Amniotic stem cell (primary cell): ENCODE measurements at regions not wholly inside any gene's neighbourhood (a gene's known extent, or its start where the extent isn't known, plus 50 kb on each side); places are given as distances from the start of the nearest gene placed in this dataset.

Experiments
- DNase-seq: peaks from one replicate; lab custom pipeline; 2025; lab: John Stamatoyannopoulos, UW

DNA sequence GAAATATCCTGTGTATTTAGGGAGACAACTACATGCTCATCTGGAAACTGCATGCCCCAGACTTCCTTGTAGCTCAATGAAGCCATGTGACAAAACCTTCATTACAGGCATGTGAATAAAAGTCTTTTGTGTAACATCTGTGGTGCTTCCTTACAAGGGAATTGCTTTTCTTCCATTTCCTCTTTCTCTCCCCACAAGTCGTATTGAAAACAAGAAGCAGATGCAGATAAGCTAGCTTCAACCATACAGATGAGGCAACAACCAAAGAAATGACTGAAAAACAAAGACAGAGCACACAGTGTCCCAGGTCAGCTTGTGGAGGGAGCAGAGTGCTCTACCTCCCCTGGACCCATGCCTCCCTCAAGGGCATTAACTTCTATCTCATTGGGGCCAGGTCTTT, 115.8 kb upstream of the INPP4B start:
- DNase-seq: no peak

GRCh38 chr4:142974328-142974727, 128.2 kb upstream of the INPP4B start:
- no peak for DNase-seq

DNA sequence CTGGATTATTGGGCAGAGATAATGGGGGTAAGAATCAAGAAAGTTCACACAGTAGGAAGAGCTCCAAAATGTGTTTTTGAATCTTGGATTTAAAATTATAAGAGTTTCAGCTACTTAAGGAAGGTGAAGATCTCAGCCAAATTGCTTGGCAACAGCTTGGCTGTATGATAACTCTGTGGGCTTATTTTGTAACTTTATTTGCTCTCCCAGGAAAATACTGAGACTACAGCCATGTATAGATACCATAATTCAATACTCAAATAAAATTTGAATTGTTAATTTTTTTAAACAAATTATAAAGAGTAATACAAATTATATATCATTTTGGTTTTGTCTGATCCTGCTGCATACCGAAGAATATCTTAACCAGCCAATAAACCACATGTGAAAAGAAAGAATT, 129.5 kb upstream of the INPP4B start:
- DNase-seq: no peak

DNA sequence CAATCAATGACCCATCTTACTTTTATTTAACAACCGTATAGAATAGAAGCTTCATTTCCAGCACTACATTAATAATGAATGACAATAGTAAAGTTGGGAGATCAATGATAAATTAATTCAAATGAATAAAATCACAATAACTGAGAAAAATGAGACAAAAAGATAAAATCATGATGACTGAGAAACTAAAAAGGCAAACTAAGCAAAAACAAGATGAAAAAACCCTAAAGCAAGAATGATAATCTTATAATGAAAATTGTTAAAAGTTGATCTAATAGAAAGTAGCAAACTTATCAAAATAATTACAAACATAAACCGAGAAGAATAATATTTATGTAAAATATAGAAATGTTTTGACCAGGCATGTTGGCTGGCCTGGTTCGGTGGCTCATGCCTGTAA, 130.4 kb upstream of the INPP4B start:
- DNase-seq: no peak

DNA sequence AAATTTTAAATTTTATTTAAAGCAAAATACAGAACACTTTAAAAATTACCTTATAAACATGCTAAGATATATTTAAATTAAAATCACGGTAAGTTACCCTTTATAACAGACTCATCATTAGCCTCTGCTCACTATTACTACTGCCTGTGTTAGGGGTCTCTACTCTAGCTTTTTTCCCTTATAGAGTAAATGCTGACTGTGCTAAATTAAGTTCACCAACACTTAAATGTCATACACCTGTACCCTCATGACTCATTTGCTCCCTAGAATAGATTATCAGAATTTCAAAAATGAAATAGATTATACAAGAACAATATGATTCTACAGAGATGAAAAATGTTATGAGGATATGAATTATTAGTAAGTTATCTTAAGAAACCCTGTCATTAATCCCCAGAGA, 131.1 kb upstream of the INPP4B start:
- no peak for DNase-seq

- DNase-seq: no peak
These were observed 137.0 kb upstream of the INPP4B start for GRCh38 chr4:142983065-142983464.

DNA sequence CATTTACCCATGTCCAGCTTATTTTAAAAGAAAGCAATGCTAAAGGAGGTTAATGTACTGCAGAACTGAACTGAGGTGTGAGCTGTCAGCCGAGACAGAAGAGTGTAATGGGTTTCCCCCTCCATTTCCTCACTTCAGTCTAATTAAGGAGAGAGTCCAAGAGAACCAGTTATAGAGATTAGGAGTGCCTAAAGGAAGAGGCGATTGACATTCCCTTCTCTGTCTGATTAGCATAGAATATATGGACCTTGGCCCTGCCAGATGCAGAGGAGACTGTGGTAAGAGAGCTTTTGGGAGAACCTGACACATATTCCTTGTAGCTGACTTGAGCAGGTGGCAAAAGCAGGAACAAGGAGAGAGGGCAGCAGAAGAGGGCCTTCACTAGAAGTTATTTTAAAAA, 137.5 kb upstream of the INPP4B start:
- DNase-seq: no peak

- DNase-seq: peak; percentile 16
These were observed 138.9 kb upstream of the INPP4B start for GRCh38 chr4:142984871-142985585.

GRCh38 chr4:143016171-143016570, 168.5 kb upstream of the USP38 start:
- DNase-seq: no peak

DNA sequence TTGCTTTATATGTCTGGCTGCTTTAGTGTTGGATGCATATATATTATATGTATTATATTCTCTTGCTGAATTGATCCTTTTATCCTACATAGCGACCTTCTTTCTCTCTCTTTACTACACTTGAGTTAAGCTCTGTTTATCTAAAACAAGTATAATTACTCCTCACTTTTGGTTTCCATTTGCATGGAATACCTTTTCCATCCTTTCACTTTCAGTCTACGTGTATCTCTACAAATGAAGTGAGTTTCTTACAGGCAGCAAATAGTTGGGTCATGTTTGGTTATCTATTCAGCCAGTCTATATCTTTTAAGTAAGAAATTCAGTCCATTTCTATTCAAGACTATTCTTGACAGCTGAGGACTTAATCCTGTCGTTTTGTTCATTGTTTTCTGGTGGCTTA, 167.5 kb upstream of the USP38 start:
- no peak for DNase-seq

GRCh38 chr4:143019351-143019750, 165.4 kb upstream of the USP38 start:
- DNase-seq: no peak

- DNase-seq: no peak
These were observed 163.3 kb upstream of the USP38 start for GRCh38 chr4:143021384-143021783.

DNA sequence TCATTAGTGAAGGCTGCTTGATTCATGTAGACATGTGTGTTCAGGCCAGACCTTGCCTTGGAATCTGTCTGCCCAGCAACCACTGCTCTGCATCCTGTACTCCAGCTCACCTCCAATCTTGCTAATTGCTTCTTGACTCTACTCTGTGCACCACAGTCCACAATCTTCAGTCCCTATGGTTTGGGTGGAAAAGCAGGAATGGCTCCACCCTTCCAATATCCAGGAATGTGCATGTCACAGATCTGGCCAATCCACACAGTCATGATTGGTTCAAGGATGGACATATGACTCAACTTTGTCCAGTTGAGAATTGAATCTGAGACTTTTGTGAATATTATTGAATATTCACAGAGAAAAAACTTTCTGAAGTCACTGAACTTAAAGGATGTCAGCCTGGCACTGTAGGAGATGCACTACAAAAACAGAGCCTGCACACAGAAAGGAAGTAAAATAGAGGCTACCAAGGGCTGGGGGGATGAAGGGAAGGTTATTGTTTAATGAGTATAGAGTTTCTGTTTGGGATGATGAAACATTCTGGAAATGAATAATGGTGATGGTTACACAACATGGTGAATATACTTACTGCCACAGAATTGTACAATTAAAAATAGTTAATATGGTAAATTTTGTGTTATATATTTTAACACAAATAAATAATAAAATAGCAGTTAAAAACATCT, 161.3 kb upstream of the USP38 start:
- DNase-seq: no peak

DNA sequence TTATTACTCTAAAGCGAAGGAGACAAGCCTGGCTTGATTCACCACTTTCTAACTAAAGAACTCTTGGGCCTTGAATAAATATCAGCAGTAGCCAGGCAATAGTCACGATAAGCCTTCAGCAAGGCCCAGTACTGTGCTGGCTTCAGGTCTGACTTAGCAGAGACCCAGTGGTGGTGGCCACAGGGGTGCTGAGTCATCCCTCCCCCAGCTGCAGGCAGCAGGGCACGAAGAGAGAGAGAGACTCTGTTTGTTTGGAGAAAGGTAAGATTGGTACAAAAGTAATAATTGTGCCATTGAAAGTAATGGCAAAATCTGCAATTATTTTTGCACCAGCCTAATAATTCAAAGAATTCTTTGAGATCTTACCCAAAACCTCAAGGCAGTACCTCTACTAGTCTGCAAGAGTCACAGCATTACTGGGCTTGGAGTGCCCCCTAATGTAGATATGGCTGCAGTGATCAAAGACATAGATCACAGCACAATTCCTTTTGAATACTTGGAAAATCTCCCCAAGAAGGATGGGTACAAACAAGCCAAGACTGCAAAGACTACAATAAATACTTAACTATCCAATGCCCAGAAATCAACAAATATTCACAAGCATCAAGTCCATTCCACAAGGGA, 159.5 kb upstream of the USP38 start:
- DNase-seq: peak; percentile 2

DNA sequence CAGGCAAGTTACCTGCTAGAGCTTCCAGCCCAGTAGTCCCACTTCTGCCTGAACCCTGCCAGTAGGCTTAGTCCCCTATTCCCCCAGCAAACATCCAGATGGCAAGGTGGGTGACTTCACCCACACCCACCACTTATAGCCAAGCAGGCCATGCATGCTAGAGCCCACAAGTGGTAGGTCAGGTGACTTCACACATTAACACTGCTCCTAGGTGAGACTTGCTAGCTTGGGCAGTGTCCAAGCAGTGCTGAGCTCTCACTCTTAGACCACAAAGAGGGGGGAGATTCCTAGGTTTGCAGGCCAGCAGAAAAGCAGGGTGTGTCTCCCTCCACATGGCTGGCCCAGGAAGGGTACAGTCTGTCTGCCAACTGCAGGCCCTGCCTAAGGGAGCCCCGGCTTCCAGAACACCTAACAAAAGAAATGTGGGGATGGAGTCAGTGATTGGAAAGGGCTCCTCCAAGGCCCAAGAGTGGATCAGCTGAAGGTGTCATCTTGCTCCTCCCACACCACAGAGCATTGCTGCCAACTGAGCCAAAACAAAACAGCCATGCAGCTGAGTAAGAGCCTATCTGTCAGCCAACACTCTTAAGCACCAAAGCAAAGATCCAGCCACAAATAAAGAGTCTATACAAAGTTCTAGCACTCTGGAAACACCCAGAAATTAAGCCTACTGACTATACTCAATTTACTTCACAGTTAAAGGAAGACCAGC, 158.1 kb upstream of the USP38 start:
- DNase-seq: no peak

DNA sequence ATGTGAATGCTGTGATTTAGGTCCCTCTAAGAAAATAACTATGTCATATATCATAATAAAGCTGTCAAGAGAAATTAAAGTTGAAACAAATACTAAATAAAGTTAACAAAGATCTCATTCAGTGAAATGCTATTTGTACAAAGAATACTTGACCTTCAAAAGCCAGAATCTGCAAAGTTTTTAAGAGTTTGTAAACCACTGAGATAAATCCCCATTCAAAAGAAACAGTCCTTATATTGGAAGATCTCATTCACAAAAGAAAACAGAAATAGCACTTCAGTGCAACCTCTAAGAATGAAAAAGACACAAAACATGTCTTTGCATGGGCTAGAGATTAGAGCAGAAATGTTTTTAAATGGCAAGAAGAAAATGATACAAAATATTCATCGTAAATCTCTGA, 149.1 kb upstream of the USP38 start:
- DNase-seq: no peak

- no peak for DNase-seq
These were observed 148.3 kb upstream of the USP38 start for GRCh38 chr4:143036443-143036842.

- DNase-seq: no peak
These were observed 138.3 kb upstream of the USP38 start for GRCh38 chr4:143046454-143046853.

- no peak for DNase-seq
These were observed 137.8 kb upstream of the USP38 start for GRCh38 chr4:143046906-143047305.

DNA sequence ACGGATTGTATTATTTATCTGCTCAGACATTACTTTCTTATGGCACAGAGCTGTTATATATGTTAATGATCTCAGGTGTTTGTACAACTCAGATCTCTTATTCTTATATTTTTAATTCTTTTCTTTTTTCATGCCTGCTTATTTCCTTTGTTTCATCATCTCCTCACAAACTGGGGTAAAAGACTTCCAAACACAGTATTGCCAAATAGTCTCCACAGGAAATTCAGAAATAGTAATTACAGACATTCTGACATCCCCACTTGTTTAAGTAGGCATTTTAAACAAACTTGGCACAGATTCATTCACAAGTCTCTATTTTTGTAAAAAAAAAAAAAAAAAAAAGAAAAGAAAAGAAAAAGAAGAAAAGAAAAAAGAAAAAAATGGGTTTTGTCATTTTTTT, 129.7 kb upstream of the USP38 start:
- DNase-seq: no peak

DNA sequence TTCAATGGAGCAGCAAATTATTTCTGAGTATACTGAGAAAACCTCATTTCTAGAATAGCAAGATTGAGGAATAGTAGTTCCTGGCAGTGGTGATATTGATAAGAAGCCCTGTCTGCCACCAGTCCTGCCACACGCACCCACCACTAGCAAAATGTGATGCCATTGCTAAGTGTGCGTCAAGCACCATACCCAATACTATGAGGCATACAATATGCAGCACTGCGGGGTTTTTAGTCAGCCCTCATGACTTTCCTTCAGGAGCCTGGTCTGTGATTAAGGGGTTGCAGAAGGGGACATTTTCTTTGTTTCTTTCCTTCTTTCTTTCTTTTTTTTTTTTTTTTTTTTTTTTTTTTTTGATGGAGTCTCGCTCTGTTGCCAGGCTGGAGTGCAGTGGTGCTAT, 128.7 kb upstream of the USP38 start:
- DNase-seq: no peak

DNA sequence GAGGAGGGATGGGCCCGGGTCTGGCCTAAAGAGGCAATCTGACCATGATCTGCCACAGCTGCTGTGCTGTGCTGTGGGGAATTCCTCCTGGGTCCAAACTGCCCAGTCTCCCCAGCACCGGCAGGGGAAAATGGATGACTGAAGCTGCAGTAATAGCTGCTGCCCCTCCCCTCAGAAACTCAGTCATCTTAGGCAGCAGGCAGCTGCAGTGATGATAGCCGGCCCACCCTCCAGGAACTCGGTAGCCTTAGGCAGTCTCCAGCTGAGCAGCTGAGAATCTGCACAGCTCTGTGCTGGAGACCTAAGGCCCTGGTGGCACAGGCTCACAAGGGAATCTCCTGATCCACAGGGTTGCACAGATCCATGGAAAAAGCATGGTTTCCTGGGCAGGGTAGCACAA, 113.4 kb upstream of the USP38 start:
- no peak for DNase-seq

GRCh38 chr4:143076723-143077122, 108.0 kb upstream of the USP38 start:
- no peak for DNase-seq
